Smooth muscle cell (in vitro differentiated cells): ENCODE measurements at regions not wholly inside any gene's neighbourhood (a gene's known extent, or its start where the extent isn't known, plus 50 kb on each side); places are given as distances from the start of the nearest gene placed in this dataset.

Experiments used
- DNase-seq: peaks from one replicate; lab custom pipeline; 2025; ENCODE audit not compliant: unreplicated experiment; lab: John Stamatoyannopoulos, UW
- H2AFZ ChIP-seq: fragments of 200-600 bp; sonication (generic); 2 replicates; pipeline ENCODE4 v1.6.0; 2016; ENCODE audit warnings: antibody characterized with exemption, low read depth, mild to moderate bottlenecking
- H3F3A ChIP-seq: fragments of 200-600 bp; sonication (generic); 2 replicates; pipeline ENCODE4 v1.6.0; 2017; ENCODE audit warnings: antibody characterized with exemption, low read depth
- H3K27ac ChIP-seq: fragments of 200-600 bp; sonication (generic); 2 replicates; pipeline ENCODE4 v1.5.1; 2016; ENCODE audit warnings: low read depth, mild to moderate bottlenecking
- H3K27me3 ChIP-seq: fragments of 200-600 bp; sonication (generic); 2 replicates; pipeline ENCODE4 v1.6.1; 2016; ENCODE audit warnings: low read depth, mild to moderate bottlenecking
- H3K36me3 ChIP-seq: fragments of 200-600 bp; sonication (generic); 2 replicates; pipeline ENCODE4 v1.5.1; 2016; ENCODE audit warnings: low read depth
- H3K4me1 ChIP-seq: fragments of 200-600 bp; sonication (generic); 2 replicates; pipeline ENCODE4 v1.5.1; 2016; ENCODE audit warnings: low read depth
- H3K4me2 ChIP-seq: fragments of 200-600 bp; sonication (generic); 2 replicates; pipeline ENCODE4 v1.6.0; 2016; ENCODE audit warnings: mild to moderate bottlenecking
- H3K4me3 ChIP-seq: fragments of 200-600 bp; sonication (generic); 2 replicates; pipeline ENCODE4 v1.5.1; 2016; ENCODE audit warnings: mild to moderate bottlenecking
- H3K79me2 ChIP-seq: fragments of 200-600 bp; sonication (generic); 2 replicates; pipeline ENCODE4 v1.6.0; 2016; ENCODE audit warnings: low read depth, mild to moderate bottlenecking
- H3K9ac ChIP-seq: fragments of 200-600 bp; sonication (generic); 2 replicates; pipeline ENCODE4 v1.6.0; 2016; ENCODE audit warnings: low read depth
- H3K9me3 ChIP-seq: fragments of 200-600 bp; sonication (generic); replicated peaks from 2 replicates; pipeline ENCODE4 v1.5.1; 2016; ENCODE audit warnings: low read depth
- H4K20me1 ChIP-seq: fragments of 200-600 bp; sonication (generic); 2 replicates; pipeline ENCODE4 v1.6.0; 2016; ENCODE audit warnings: low read depth
- CTCF ChIP-seq: fragments of 200-600 bp; sonication (generic); IDR thresholded peaks from 2 replicates; pipeline ENCODE4 v1.5.1; 2017; ENCODE audit warnings: borderline replicate concordance, mild to moderate bottlenecking, antibody characterized with exemption; ENCODE audit not compliant: insufficient read depth, poor library complexity, severe bottlenecking
- WGBS: methylation state at CpG from one replicate; pipeline ENCODE4 v1.1.7; 2016; ENCODE audit warnings: low lambda C conversion rate; 5-methylcytosine and 5-hydroxymethylcytosine counted together

- Histone ChIP-seq H4K20me1 (no peaks in the 10 kb centered on the region), H3K4me2 (no peak overlapping the region), H3K27me3 (no peaks in the 10 kb centered on the region), H3K36me3 (no peaks in the 10 kb centered on the region), H3F3A (no peaks in the 10 kb centered on the region), H3K4me3 (no peak overlapping the region), H3K9ac (no peak overlapping the region), H3K9me3 (no peaks in the 10 kb centered on the region), H2AFZ (no peak overlapping the region), H3K79me2 (no peaks in the 10 kb centered on the region), H3K4me1 (no peaks in the 10 kb centered on the region), H3K27ac (no peak overlapping the region)
- 43% methylated on average over 8 of the region's 8 CpGs for WGBS
- TF ChIP-seq CTCF: no peak
- DNase-seq: no peak
Observed at GRCh38 chr5:17087035-17087434, 130.4 kb upstream of the BASP1 start.

- H3K79me2 ChIP-seq: no peaks in the 10 kb centered on the region
- no peak for DNase-seq
- H3K36me3 ChIP-seq: no peaks in the 10 kb centered on the region
- no peaks in the 10 kb centered on the region for H3F3A ChIP-seq
- no peaks in the 10 kb centered on the region for H3K4me1 ChIP-seq
- H3K4me3 ChIP-seq: no peak overlapping the region
- H4K20me1 ChIP-seq: no peaks in the 10 kb centered on the region
- no peaks in the 10 kb centered on the region for H3K27me3 ChIP-seq
- no peak overlapping the region for H3K4me2 ChIP-seq
- no peak overlapping the region for H3K9ac ChIP-seq
- no peak overlapping the region for H2AFZ ChIP-seq
- 89% methylated on average over 4 of the region's 4 CpGs for WGBS
- no peaks in the 10 kb centered on the region for H3K9me3 ChIP-seq
- no peak overlapping the region for H3K27ac ChIP-seq
- TF ChIP-seq CTCF: no peak
Observed at GRCh38 chr5:17088051-17088450, 129.4 kb upstream of the BASP1 start.

- H3K4me1 ChIP-seq: no peaks in the 10 kb centered on the region
- H4K20me1 ChIP-seq: no peaks in the 10 kb centered on the region
- no peaks in the 10 kb centered on the region for H3K27me3 ChIP-seq
- no peak overlapping the region for H2AFZ ChIP-seq
- no peaks in the 10 kb centered on the region for H3K36me3 ChIP-seq
- no peak overlapping the region for H3K27ac ChIP-seq
- H3K9me3 ChIP-seq: no peaks in the 10 kb centered on the region
- DNase-seq: no peak
- H3K4me3 ChIP-seq: no peak overlapping the region
- no peak for TF ChIP-seq CTCF
- no peak overlapping the region for H3K9ac ChIP-seq
- H3K79me2 ChIP-seq: no peaks in the 10 kb centered on the region
- no peak overlapping the region for H3K4me2 ChIP-seq
- H3F3A ChIP-seq: no peaks in the 10 kb centered on the region
Observed at GRCh38 chr5:17089001-17089400, 128.4 kb upstream of the BASP1 start.

GRCh38 chr5:17089690-17090089 is 127.7 kb upstream of the BASP1 start:
- Histone ChIP-seq H3K36me3 (no peaks in the 10 kb centered on the region), H3K9ac (no peak overlapping the region), H3K79me2 (no peaks in the 10 kb centered on the region), H4K20me1 (no peaks in the 10 kb centered on the region), H3K27ac (no peak overlapping the region), H3K4me1 (no peaks in the 10 kb centered on the region), H3F3A (no peaks in the 10 kb centered on the region), H3K4me3 (no peak overlapping the region), H3K9me3 (no peaks in the 10 kb centered on the region), H2AFZ (no peak overlapping the region), H3K4me2 (no peak overlapping the region), H3K27me3 (no peaks in the 10 kb centered on the region)
- no peak for TF ChIP-seq CTCF
- DNase-seq: no peak
- 44% methylated on average over 2 of the region's 2 CpGs for WGBS
